ENCODE measurements at regions not wholly inside any gene's neighbourhood (a gene's known extent, or its start where the extent isn't known, plus 50 kb on each side); places are given as distances from the start of the nearest gene placed in this dataset.

DNA sequence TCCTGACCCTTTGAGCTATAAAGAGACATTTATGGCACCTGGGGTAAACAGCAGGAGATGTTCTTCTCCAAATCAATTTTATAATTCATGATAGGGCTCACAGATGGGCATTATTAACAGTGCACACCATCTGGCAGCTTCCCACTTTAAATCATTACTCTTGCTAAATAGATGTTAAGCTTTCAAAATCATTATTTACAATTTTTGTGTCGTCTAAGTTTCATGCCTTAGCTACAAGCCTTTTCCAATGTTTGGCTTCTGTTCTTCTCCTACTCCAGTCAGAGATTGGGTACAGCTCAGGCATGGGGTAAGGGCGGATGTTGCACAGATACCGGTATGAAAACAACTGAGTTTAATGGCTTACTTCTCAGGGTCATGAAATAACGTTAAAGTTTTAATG is 120.9 kb upstream of the PFN2 start:
- CTCF ChIA-PET = interaction anchor here (1.3 kb wide), 1 partner anchor 22 kb away, joined by 4 read pairs; no protein-coding TSS in a partner anchor
- POLR2A ChIA-PET = no interaction called here
- TF ChIP-seq, protein P1, sequence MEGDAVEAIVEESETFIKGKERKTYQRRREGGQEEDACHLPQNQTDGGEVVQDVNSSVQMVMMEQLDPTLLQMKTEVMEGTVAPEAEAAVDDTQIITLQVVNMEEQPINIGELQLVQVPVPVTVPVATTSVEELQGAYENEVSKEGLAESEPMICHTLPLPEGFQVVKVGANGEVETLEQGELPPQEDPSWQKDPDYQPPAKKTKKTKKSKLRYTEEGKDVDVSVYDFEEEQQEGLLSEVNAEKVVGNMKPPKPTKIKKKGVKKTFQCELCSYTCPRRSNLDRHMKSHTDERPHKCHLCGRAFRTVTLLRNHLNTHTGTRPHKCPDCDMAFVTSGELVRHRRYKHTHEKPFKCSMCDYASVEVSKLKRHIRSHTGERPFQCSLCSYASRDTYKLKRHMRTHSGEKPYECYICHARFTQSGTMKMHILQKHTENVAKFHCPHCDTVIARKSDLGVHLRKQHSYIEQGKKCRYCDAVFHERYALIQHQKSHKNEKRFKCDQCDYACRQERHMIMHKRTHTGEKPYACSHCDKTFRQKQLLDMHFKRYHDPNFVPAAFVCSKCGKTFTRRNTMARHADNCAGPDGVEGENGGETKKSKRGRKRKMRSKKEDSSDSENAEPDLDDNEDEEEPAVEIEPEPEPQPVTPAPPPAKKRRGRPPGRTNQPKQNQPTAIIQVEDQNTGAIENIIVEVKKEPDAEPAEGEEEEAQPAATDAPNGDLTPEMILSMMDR (IDR thresholded peaks at IDR 0.05; ENCODE audit: control extremely low read depth, extremely low read depth, low read depth, missing control alignments) = no peak
- DNase-seq (ENCODE audit: extremely low spot score) = no peak

DNA sequence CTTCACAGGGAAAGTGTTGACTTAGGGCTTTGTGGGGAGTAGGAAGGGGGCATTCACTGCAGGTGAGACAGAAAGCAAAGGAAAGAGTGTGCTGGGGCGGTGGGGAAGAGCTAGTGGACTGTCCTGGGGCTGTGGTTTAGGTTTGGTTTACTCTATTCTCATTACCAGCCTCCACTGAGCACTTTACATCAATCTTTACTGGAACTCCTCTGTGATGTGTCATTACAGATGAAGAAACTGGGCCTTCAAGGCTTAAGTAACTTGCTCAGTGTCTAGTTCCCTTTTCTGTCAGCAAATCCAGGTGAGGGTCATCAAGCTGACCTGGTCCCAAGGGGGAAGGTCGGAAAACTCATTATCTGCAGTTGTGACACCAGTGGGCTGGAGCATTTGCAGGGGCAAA is 120.2 kb upstream of the PFN2 start:
- CTCF ChIA-PET = interaction anchor here (1.0 to 1.3 kb wide), 3 partner anchors 10 to 22 kb away, joined by 3 to 4 read pairs (median 4); no protein-coding TSS in a partner anchor
- DNase-seq (ENCODE audit: extremely low spot score) = no peak
- POLR2A ChIA-PET = no interaction called here
- TF ChIP-seq, protein P1 (IDR thresholded peaks at IDR 0.05; ENCODE audit: control extremely low read depth, extremely low read depth, low read depth, missing control alignments) = no peak

DNA sequence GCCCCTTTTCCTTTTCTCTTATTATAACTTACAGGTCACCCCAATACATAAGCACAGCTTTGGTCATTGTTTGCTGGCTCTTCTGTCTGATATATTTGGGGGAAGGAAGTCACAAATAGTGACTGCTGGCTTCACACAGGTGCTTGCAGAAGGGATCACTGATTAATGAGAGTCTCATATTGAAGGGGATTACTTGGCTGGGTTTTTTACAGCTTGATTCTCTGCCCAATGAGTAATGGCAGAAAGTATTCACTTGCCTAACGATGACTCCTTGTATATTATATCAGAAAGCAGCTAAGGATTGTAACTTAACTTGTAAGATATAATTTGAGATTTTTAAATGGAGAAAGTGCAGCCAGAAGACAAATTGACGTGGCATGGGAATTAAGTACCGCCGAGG is 119.3 kb upstream of the PFN2 start:
- TF ChIP-seq, protein P1 (IDR thresholded peaks at IDR 0.05; ENCODE audit: control extremely low read depth, extremely low read depth, low read depth, missing control alignments) = no peak
- ChIA-PET POLR2A (no interaction called here), CTCF (interaction anchor here (1.0 to 1.3 kb wide), 2 partner anchors 9 to 12 kb away, joined by 3 to 4 read pairs; no protein-coding TSS in a partner anchor)
- DNase-seq (ENCODE audit: extremely low spot score) = no peak

DNA sequence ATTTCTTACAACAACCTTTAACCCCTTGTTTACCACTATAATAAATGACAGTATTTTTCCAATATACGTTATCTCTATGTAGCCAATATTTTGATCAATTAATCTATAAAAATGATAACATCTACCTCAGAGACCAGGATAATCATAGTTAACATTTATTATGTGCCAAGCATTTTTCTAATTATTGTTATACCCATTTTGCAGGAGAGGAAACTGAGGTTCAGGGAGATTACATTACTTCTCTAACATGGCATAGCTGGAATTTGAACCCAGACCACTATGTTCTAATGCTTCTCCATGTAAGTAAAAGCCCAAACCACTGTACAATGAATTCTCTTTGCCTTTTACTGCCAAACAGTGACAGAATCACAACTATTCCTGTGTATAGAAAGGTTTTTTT is 113.4 kb upstream of the PFN2 start:
- no peak for DNase-seq (ENCODE audit: extremely low spot score)
- ChIA-PET POLR2A (no interaction called here), CTCF (no interaction called here)
- TF ChIP-seq, protein P1 (IDR thresholded peaks at IDR 0.05; ENCODE audit: control extremely low read depth, extremely low read depth, low read depth, missing control alignments) = no peak

DNA sequence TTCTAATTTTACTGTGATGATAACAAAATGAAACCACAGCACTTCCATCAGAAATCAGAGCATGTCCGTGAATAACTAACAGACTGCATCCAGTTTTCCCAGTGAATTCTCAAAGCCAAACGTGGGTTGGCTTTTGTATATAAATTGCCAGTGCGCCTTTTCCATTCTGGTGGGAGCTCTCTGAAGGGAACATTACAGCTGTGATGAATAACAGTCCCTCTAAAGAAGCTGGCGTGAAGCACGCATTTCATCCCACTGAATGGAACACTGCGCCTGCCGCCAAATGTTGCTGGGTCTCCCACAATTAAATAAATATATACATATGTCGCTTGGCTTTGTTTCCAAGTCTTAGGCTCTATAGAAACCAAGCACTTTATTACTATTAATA is 113.0 kb upstream of the PFN2 start:
- TF ChIP-seq, protein P1 (IDR thresholded peaks at IDR 0.05; ENCODE audit: control extremely low read depth, extremely low read depth, low read depth, missing control alignments) = no peak
- ChIA-PET CTCF (no interaction called here), POLR2A (no interaction called here)
- no peak for DNase-seq (ENCODE audit: extremely low spot score)

DNA sequence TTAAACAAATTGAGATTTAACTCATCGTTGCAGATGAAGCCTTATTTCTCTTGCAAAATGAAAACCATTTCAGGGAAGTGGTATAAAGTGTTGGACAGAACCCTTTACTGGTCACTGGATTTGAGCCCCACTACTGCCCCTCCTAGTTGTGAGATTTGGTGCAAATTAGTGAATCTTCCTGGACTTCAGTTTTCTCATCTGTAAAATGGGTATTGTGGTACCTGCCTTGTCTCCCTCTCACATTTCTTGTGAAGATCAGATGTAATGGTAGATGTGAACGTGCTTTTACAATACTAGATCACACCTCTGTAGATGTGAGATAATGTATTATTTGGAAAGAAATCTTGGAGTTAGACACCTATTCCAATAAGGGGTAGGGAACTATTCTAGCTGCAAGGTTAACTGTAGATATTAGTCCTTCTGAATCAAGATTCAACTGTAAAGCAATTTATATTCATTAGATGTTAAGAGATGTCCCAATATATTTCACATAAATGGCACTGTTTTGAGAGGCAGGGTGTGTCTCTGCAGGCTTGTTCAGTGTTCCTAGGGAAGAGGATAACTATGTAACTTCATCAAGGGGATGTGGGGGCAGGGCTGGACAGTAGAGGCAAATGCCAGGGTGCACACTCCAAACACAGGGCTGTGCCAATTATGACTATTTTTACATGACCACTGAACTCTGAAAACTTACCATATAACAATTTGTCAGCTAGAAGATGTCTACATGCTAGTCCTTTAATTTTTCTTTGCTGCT is 112.4 kb upstream of the PFN2 start:
- CTCF ChIA-PET = no interaction called here
- no peak for DNase-seq (ENCODE audit: extremely low spot score)
- POLR2A ChIA-PET = no interaction called here
- TF ChIP-seq, protein P1 (IDR thresholded peaks at IDR 0.05; ENCODE audit: control extremely low read depth, extremely low read depth, low read depth, missing control alignments) = no peak
